H1 (cell line): ENCODE measurements at regions not wholly inside any gene's neighbourhood (a gene's known extent, or its start where the extent isn't known, plus 50 kb on each side); places are given as distances from the start of the nearest gene placed in this dataset.

Experiments used
- CBX5 ChIP-seq: fragments of 300-800, 300-1000 bp; sonication (generic); IDR thresholded peaks from 2 replicates; pipeline ENCODE4 v1.7.1; 2016; ENCODE audit warnings: antibody characterized with exemption, low read length, low read depth
- CTBP2 ChIP-seq: IDR thresholded peaks from 2 replicates; pipeline ENCODE4 v1.7.0; 2011; ENCODE audit warnings: borderline replicate concordance, mild to moderate bottlenecking, moderate library complexity, mixed read lengths, low read length; ENCODE audit not compliant: insufficient read depth, insufficient read length
- GTF2F1 ChIP-seq: IDR thresholded peaks from 2 replicates; pipeline ENCODE4 v1.6.1; 2012; ENCODE audit warnings: low read depth, low read length, improper control_type of control experiment, borderline replicate concordance
- HDAC2 ChIP-seq, 2 experiments: fragments of 300-600 bp in 1 of 2; sonication (generic) in 1 of 2; IDR thresholded peaks; 2 replicates each; pipeline ENCODE4 v1.6.1; 2011 to 2012; ENCODE audit warnings: low read depth in 2 of 2, low read length in 2 of 2, mild to moderate bottlenecking in 2 of 2, moderate library complexity in 2 of 2, borderline replicate concordance in 1 of 2, inconsistent platforms in 1 of 2
- POLR2A ChIP-seq, 2 experiments: IDR thresholded peaks; 1 replicate in 1 of 2; 2 replicates in 1 of 2; pipeline ENCODE4 v1.6.1; 2011; ENCODE audit warnings: low read depth in 2 of 2, low read length in 2 of 2, mild to moderate bottlenecking in 2 of 2; ENCODE audit errors: control extremely low read depth in 1 of 2
- SIN3A ChIP-seq, 2 experiments: IDR thresholded peaks in 1 of 2; conservative IDR thresholded peaks in 1 of 2; 2 replicates each; pipeline ENCODE4 v1.6.1; 2011 to 2012; ENCODE audit warnings: low read length in 2 of 2, improper control_type of control experiment in 1 of 2, low read depth in 1 of 2, mild to moderate bottlenecking in 1 of 2
- SP1 ChIP-seq: IDR thresholded peaks from 2 replicates; pipeline ENCODE4 v1.6.1; 2011; ENCODE audit warnings: low read depth, low read length

DNA sequence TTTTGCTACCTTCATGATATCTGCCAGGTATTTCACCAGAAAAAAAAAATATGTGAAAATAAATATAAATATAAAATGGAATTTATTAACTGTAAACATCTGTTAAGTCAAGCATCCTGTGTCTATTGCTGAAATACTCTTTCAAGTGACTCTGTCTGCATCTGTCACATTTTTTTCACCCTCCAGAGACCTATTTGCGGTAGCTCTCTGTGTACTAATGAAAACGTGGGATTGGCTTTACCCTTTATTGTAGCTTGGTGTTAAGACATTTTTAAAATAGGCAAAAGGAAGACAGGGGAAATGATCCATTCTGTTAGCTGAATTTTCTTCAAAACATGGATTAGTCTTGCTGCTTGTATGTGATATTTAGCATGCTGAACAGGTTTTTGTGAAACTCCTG lies 536.0 kb upstream of the WWC1 start (continued):
- no peak for TF ChIP-seq SIN3A (conservative IDR thresholded peaks at IDR 0.05 in 1 of 2, IDR thresholded peaks at IDR 0.05 in 1 of 2; ENCODE audit: low read depth in 1 of 2, low read length in 2 of 2)
- TF ChIP-seq POLR2A (IDR thresholded peaks at IDR 0.05; ENCODE audit: control extremely low read depth in 1 of 2, low read depth in 2 of 2, low read length in 2 of 2), result no peak
- no peak for TF ChIP-seq SP1
- no peak for TF ChIP-seq CTBP2
- no peak for TF ChIP-seq GTF2F1
- TF ChIP-seq HDAC2 (IDR thresholded peaks at IDR 0.05; ENCODE audit: borderline replicate concordance in 1 of 2, low read depth in 2 of 2, low read length in 2 of 2), result no peak
- no peak for TF ChIP-seq CBX5
